BJ (cell line): ENCODE measurements at regions not wholly inside any gene's neighbourhood (a gene's known extent, or its start where the extent isn't known, plus 50 kb on each side); places are given as distances from the start of the nearest gene placed in this dataset.

Source experiments
- CTCF ChIA-PET: fragments of 350-600 bp; formaldehyde crosslinking; extraction: SDS; loops from one replicate; lab custom pipeline; 2021; ENCODE audit warnings: antibody characterized with exemption, inconsistent platforms; lab: Yijun Ruan, JAX
- POLR2A ChIA-PET: fragments of 300-600 bp; sonication (Branson Sonifier 250); formaldehyde crosslinking; extraction: SDS; loops from one replicate; lab custom pipeline; 2021; ENCODE audit warnings: antibody characterized with exemption; lab: Charles Lee
- DNase-seq: peaks from one replicate; pipeline ENCODE4 v3.0.0-alpha.2; 2011; ENCODE audit warnings: low read depth
- H3K27me3 ChIP-seq: 2 replicates; pipeline ENCODE4 v1.6.0; 2011; ENCODE audit warnings: low read length; ENCODE audit not compliant: control insufficient read depth, insufficient read depth
- H3K36me3 ChIP-seq: 2 replicates; pipeline ENCODE4 v1.5.1; 2011; ENCODE audit warnings: low read length; ENCODE audit not compliant: control insufficient read depth, insufficient read depth
- H3K4me3 ChIP-seq: 2 replicates; pipeline ENCODE4 v1.5.1; 2011; ENCODE audit warnings: low read depth, mild to moderate bottlenecking, control low read depth, low read length
- TF ChIP-seq, protein P1 (sequence below): IDR thresholded peaks from 2 replicates; pipeline ENCODE4 v1.5.1; 2011; ENCODE audit warnings: low read depth, mild to moderate bottlenecking, control low read depth, inconsistent platforms, low read length, moderate library complexity; ENCODE audit not compliant: insufficient read depth

DNA sequence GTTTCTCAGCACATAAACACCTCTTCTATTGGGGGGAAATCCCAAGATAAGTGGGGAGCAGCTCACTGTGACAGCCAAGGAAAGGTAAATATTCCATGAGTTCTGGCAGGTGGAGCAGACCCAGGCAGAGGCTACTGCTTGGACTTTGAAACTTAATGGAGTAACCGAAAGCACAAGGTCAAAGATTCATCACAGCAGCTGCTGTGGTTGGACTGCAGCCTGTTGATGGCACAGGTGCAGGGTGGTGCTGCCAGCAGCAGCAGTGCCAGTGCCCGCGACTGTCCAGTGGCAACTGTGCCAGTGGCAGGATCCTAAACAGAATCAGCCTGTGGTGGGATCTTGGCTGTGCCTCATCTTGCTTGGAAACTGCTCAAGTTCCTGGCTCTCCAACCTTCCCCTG, 81.4 kb upstream of the ARID2 start:
- ChIA-PET POLR2A (no interaction called here), CTCF (interaction anchor here (0.6 kb wide), 2 partner anchors 323 to 419 kb away, joined by 4 to 6 read pairs; no protein-coding TSS in a partner anchor)
- TF ChIP-seq, protein P1, sequence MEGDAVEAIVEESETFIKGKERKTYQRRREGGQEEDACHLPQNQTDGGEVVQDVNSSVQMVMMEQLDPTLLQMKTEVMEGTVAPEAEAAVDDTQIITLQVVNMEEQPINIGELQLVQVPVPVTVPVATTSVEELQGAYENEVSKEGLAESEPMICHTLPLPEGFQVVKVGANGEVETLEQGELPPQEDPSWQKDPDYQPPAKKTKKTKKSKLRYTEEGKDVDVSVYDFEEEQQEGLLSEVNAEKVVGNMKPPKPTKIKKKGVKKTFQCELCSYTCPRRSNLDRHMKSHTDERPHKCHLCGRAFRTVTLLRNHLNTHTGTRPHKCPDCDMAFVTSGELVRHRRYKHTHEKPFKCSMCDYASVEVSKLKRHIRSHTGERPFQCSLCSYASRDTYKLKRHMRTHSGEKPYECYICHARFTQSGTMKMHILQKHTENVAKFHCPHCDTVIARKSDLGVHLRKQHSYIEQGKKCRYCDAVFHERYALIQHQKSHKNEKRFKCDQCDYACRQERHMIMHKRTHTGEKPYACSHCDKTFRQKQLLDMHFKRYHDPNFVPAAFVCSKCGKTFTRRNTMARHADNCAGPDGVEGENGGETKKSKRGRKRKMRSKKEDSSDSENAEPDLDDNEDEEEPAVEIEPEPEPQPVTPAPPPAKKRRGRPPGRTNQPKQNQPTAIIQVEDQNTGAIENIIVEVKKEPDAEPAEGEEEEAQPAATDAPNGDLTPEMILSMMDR = no peak
- Histone ChIP-seq H3K36me3 (no peaks in the 10 kb centered on the region), H3K4me3 (no peak overlapping the region), H3K27me3 (0 out of 2 replicates have a peak, but pooled peaks cover 2% of the 10 kb centered on the region)
- no peak for DNase-seq

DNA sequence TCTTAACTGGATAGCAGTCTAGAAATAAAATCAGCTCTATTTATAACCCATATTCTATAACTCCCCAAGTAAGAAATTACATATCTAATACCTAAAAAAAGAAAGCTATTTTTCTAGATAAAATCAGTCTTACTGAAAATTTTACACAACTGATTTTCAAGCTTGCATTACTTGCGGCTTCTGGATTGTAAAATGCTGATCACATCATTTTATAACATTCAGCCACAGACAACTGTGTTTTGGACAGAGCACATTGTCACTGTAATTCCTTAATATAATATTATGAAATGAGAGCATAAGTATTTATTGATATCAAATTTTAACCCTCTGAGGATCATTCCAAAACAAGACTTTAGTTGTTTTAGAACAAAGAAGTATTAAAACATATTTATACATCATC, 78.5 kb upstream of the ARID2 start:
- DNase-seq = no peak
- Histone ChIP-seq H3K4me3 (no peak overlapping the region), H3K36me3 (no peaks in the 10 kb centered on the region), H3K27me3 (0 out of 2 replicates have a peak, but pooled peaks cover 2% of the 10 kb centered on the region)
- TF ChIP-seq, protein P1 = no peak
- ChIA-PET CTCF (interaction anchor here (1.2 kb wide), 1 partner anchor 17 kb away, joined by 3 read pairs; no protein-coding TSS in a partner anchor), POLR2A (no interaction called here)

DNA sequence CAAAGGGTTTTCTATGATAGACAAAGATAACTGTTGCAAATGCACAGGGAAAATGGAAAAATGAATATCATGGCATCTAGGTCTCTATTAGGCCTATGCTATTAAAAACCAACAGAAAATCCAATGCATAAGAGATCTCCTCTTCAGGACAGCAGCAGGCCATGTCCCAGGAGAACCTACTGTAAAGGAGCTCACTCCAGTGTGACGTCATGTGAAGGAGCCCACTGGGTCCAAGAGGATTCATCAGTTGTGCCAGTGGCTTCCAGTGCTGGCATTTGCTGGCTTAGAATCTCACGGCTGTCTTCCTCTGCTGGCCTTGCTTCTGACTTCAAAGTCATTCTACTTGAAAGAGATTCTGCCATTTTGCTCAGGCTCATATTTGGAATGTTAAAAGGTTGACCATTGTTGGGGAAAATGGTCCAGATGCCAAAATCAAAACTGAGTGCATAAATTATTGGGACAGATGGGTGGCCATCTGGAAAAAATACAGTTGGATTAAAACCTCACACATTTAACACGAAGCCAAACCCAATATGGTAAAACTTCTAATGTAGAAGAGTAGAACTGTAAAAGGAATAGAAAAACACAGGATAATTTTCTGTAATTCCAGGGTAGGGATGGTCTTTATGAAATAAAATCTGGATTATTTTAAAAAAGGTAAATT, 75.4 kb upstream of the ARID2 start:
- no peaks in the 10 kb centered on the region for H3K36me3 ChIP-seq
- H3K27me3 ChIP-seq = no peaks in the 10 kb centered on the region
- DNase-seq = no peak
- TF ChIP-seq, protein P1 = no peak
- POLR2A ChIA-PET = no interaction called here
- CTCF ChIA-PET = no interaction called here
- H3K4me3 ChIP-seq = no peak overlapping the region

GRCh38 chr12:45655186-45655585, 74.3 kb upstream of the ARID2 start:
- no peaks in the 10 kb centered on the region for H3K36me3 ChIP-seq
- no peak overlapping the region for H3K4me3 ChIP-seq
- no peak for DNase-seq
- TF ChIP-seq, protein P1 = no peak
- ChIA-PET CTCF (interaction anchor here (0.5 to 1.0 kb wide), 2 partner anchors 44 to 111 kb away, joined by 3 to 4 read pairs; no protein-coding TSS in a partner anchor), POLR2A (no interaction called here)
- no peaks in the 10 kb centered on the region; the same call in 1 of the 2 replicates for H3K27me3 ChIP-seq

GRCh38 chr12:45655743-45656142, 73.8 kb upstream of the ARID2 start:
- CTCF ChIA-PET = interaction anchor here (0.8 to 1.0 kb wide), 2 partner anchors 12 to 112 kb away, joined by 4 read pairs; no protein-coding TSS in a partner anchor
- Histone ChIP-seq H3K4me3 (no peak overlapping the region), H3K36me3 (no peaks in the 10 kb centered on the region), H3K27me3 (no peaks in the 10 kb centered on the region; the same call in 1 of the 2 replicates)
- POLR2A ChIA-PET = no interaction called here
- no peak for DNase-seq
- TF ChIP-seq, protein P1 = no peak
